Duodenal mucosa (tissue), 2 donors: ENCODE measurements at regions not wholly inside any gene's neighbourhood (a gene's known extent, or its start where the extent isn't known, plus 50 kb on each side); places are given as distances from the start of the nearest gene placed in this dataset.

Experiments
- H3K27ac ChIP-seq: one replicate; pipeline ENCODE4 v1.7.0; 2013; ENCODE audit warnings: low read depth, low read length
- H3K27me3 ChIP-seq, 2 donors: one replicate each; pipeline ENCODE4 v1.7.0; 2013; ENCODE audit warnings: low read length in 2 of 2, control low read depth in 1 of 2; ENCODE audit not compliant: insufficient read depth in 2 of 2, control insufficient read depth in 1 of 2
- H3K36me3 ChIP-seq, 2 donors: one replicate each; pipeline ENCODE4 v1.7.0; 2013; ENCODE audit warnings: low read length in 2 of 2, control low read depth in 1 of 2; ENCODE audit not compliant: insufficient read depth in 2 of 2, control insufficient read depth in 1 of 2
- H3K4me1 ChIP-seq, 2 donors: one replicate each; pipeline ENCODE4 v1.7.0; 2013; ENCODE audit warnings: low read length in 2 of 2, control low read depth in 1 of 2; ENCODE audit not compliant: insufficient read depth in 2 of 2, control insufficient read depth in 1 of 2
- H3K4me3 ChIP-seq, 2 donors: one replicate each; pipeline ENCODE4 v1.7.0; 2013; ENCODE audit warnings: low read length in 2 of 2, low read depth in 1 of 2
- H3K9ac ChIP-seq, 2 donors: one replicate each; pipeline ENCODE4 v1.7.0; 2013; ENCODE audit warnings: low read length in 2 of 2, low read depth in 1 of 2
- H3K9me3 ChIP-seq, 2 donors: one replicate each; pipeline ENCODE4 v1.7.0; 2013; ENCODE audit warnings: low read length in 2 of 2, control low read depth in 1 of 2; ENCODE audit not compliant: control insufficient read depth in 1 of 2

DNA sequence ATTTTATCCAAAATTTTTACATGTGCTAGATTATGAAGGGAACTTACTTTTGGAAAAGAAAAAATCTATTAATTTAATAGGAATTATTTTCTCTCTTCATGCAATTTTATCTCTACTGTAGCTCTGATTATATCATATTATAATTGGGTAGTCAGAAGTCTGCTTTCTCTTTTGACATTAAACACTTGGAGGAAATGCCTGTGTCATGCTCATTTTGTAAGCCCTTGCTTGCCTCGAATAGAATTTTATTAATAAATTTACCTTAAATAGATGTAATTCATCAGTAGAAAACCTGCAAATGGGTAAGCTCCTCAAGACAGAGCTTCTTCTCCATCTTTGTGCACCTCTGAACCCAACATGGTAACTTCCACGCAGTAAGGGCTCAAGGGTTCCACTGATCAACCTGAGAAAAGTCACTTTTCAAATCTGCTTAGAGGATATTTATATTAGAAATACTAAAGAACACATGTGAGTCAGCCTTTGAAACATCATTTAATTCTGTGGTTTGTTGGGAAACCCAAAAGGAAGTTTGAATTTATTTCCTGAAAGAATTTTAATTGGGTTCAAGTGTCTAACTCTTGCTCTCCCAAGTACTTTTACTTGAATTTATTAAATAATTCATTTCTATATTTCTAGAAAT lies 266.0 kb downstream of the ALDH8A1 start:
- Histone ChIP-seq H3K9me3 (no peaks in the 10 kb centered on the region), H3K27me3 (no peaks in the 10 kb centered on the region), H3K4me1 (peaks cover 2 to 6% of the 10 kb centered on the region in 2 donors), H3K9ac (no peak overlapping the region), H3K4me3 (no peak overlapping the region), H3K36me3 (no peaks in the 10 kb centered on the region), H3K27ac (no peak overlapping the region)

DNA sequence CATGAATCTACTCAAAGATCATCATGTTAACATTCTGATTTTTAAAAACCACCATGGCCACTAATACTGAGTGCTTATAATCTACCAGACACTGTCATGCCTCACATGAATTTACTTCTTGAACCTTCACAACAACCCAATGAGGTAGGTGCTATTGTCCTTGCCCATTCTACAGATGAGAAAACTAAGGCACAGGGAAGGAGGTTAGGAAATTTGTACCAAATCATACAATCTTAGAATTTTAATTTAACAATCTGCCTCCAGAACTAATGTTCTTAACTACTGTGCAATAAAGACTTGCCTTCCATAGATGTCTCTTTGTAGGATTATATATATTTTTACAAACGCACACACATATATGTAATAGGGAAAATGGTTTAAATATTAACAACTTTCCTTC lies 269.5 kb downstream of the ALDH8A1 start:
- Histone ChIP-seq H3K9ac (no peak overlapping the region), H3K27me3 (no peaks in the 10 kb centered on the region), H3K36me3 (no peaks in the 10 kb centered on the region), H3K4me1 (peaks cover 17 to 23% of the 10 kb centered on the region in 2 donors), H3K27ac (no peak overlapping the region), H3K4me3 (no peak overlapping the region), H3K9me3 (no peaks in the 10 kb centered on the region)

DNA sequence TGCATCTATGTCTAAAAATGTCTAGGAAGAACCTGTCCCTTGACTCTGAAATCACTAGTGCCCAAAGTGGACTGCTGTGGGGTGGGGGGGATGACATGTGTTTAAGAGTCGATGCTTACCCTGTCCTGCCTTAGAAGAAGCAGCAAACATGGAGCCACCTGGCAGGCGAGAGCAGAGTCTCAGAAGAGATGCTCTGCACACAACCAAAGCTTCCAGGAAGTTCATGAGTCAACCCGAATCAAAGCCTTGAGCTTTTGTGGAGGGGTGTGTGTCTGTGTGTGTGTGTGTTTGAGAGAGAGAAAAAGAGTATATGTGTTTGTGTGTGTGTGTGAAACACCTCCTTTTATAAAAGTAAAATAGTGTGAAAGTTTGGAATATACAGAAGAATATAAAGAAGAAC lies 269.9 kb downstream of the ALDH8A1 start:
- Histone ChIP-seq H3K9ac (no peak overlapping the region), H3K4me3 (no peak overlapping the region), H3K27ac (no peak overlapping the region), H3K9me3 (no peaks in the 10 kb centered on the region), H3K27me3 (no peaks in the 10 kb centered on the region), H3K4me1 (peaks cover 17 to 23% of the 10 kb centered on the region in 2 donors), H3K36me3 (no peaks in the 10 kb centered on the region)

DNA sequence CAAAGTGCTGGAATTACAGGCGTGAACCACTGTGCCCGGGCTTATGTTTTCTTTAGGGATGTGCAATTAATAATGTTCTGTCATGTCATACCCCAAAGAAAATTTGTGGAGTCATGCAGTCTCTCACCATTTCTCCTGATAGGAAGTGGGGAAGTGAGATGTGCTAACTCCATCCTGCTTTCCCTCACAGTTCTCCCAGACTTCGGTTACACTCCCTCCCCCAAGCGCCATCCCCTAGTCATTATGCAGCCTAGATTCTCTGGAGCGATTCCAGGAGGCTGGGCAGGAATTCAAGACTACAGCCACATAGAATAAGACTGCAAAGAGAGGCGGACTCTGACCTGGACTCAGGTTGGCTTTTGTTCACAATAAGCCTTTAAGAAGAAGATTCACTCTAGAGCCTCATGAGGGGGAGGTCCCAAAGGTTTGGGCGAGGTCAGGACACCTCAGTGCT lies 271.4 kb downstream of the ALDH8A1 start:
- H3K36me3 ChIP-seq, result no peaks in the 10 kb centered on the region
- H3K9ac ChIP-seq, result no peak overlapping the region
- H3K27ac ChIP-seq, result no peak overlapping the region

DNA sequence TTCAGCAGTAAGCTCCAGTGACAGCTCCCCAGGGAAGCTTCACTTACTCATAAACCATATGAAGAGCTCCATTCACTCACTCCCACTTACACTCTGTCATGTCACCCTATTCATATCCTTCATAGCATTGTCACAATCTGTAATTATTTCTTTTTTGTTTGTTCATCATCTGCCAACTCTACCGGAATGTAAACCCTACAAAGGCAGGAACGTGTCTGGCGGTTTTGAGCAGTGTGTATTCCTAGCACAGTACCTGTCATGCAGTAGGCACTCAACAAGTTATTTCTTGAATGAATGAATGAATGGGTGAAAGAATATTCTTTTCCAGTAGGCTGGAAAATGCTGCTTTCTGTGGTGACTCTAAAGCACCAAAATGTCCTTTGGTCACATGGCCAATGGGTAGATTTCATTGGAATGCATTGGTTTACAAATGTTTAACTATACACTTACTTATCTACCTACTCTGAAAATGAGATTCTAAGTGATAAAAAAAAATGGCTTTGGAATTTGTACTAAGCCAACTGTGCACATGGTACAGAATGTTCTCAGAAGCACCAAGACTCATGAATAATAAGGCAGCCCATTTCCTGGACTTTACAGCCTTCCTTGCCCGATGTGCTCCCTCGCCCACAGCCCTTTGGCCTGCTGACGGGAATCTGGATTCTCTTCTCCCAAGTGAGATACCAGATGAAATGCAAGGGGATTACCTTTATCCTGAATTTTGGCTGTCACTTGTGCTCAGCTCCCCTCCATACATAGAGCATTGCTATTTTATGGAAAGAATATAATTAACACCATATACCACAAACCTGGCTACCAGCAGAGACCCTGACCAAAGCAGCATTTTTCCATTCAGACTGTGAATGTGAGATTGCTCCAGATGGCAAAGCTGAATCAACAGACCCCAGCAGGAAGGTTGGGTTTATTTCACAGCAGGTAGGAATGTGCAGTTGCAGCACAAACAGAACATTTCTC lies 273.3 kb downstream of the ALDH8A1 start:
- H3K36me3 ChIP-seq, result no peaks in the 10 kb centered on the region
- peaks cover 24 to 33% of the 10 kb centered on the region in 2 donors for H3K4me1 ChIP-seq
- H3K27me3 ChIP-seq, result no peaks in the 10 kb centered on the region
- no peaks in the 10 kb centered on the region for H3K9me3 ChIP-seq
- H3K27ac ChIP-seq, result no peak overlapping the region
- no peak overlapping the region for H3K9ac ChIP-seq
- no peak overlapping the region for H3K4me3 ChIP-seq

More for the DNA sequence above, 271.4 kb downstream of the ALDH8A1 start:
- H3K27me3 ChIP-seq, result no peaks in the 10 kb centered on the region
- peaks cover 20 to 23% of the 10 kb centered on the region in 2 donors for H3K4me1 ChIP-seq
- H3K9me3 ChIP-seq, result no peaks in the 10 kb centered on the region
- no peak overlapping the region for H3K4me3 ChIP-seq

DNA sequence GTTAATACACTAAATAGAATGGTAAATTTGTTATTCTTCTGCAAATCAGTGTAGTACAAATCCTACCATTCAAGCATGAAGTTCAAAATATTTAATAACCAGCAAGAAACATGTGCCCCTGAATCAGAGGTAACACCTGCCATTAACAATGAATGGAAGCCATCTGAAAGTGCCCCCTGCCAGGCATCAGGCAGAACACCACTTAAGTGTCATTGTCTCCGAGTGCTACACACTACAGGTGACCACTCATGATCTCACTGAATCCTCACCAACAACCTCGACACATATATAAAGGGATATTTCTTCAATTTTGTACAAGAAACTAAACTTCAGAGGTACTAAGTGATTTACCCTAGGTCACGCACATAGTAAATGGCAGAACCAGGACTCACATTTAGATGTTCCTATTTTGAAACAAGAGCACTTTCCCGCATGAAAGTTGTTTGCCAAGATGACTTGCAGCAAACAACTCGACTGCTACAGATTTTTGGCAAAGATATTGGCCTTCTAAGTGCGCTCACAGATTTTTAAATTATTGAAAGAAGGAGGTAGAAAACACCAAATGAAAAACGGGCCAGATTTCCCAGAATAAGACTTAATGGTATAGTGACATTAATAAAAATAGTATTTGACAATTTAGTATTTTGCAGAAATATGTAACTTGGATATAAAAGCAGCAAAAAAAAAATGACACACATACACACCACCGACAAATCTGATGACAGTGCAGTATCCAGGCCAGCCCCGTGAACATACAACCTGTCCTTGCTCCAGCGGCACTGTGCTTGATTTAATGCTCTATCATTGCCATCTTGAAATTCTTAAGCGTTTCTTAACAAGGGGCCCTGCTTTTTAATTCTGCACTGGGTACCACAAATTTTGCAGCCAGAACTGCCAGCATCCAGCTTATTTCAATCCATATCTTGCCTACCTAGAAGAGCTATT lies 274.5 kb downstream of the ALDH8A1 start:
- Histone ChIP-seq H3K9me3 (no peaks in the 10 kb centered on the region), H3K4me1 (peaks cover 29 to 39% of the 10 kb centered on the region in 2 donors), H3K27ac (no peak overlapping the region), H3K9ac (no peak overlapping the region), H3K4me3 (no peak overlapping the region), H3K27me3 (no peaks in the 10 kb centered on the region), H3K36me3 (no peaks in the 10 kb centered on the region)

DNA sequence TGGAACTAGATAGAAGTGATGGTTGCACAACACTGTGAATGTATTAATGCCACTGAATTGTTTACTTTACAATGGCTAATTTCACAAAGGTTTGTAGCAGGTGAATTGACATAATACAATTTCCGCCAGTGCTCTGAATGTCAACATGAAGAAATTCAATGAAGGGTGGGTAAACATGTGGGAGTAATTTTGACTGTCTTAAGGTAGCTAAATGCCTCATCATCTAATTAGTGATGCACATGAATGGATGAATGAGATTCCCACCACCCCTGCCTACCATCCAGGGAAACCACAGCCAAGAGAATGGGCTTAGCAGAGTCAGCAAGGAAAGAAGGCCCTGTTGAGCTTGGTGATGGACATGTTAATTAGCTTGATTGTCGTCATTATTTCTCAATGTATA lies 275.3 kb downstream of the ALDH8A1 start:
- Histone ChIP-seq H3K9ac (no peak overlapping the region), H3K9me3 (no peaks in the 10 kb centered on the region), H3K4me1 (peaks cover 32 to 45% of the 10 kb centered on the region in 2 donors), H3K36me3 (no peaks in the 10 kb centered on the region), H3K27ac (no peak overlapping the region), H3K27me3 (no peaks in the 10 kb centered on the region), H3K4me3 (no peak overlapping the region)

DNA sequence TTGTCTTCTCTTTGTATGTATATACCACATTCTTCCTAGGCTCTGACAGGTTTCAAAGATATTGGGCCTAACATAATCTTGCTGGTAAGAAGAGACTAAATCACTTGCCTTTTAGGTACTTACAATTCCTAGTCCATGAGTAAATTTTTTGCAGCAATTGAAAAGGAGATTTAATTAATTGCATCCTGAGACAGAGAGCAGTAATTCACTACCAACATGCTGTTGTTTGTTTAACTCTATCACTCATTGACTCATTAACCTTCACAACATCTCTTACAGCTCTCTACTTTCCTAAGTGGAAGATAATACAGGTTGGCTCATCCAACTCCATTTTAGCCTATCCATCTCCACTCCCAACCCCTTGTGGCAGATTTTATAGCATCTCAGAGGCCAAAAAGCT lies 280.4 kb downstream of the ALDH8A1 start:
- peaks cover 15 to 24% of the 10 kb centered on the region in 2 donors for H3K4me1 ChIP-seq
- H3K27ac ChIP-seq, result no peak overlapping the region
- H3K36me3 ChIP-seq, result no peaks in the 10 kb centered on the region
- H3K9ac ChIP-seq, result no peak overlapping the region
- H3K27me3 ChIP-seq, result no peaks in the 10 kb centered on the region
- H3K9me3 ChIP-seq, result no peaks in the 10 kb centered on the region
- no peak overlapping the region for H3K4me3 ChIP-seq

DNA sequence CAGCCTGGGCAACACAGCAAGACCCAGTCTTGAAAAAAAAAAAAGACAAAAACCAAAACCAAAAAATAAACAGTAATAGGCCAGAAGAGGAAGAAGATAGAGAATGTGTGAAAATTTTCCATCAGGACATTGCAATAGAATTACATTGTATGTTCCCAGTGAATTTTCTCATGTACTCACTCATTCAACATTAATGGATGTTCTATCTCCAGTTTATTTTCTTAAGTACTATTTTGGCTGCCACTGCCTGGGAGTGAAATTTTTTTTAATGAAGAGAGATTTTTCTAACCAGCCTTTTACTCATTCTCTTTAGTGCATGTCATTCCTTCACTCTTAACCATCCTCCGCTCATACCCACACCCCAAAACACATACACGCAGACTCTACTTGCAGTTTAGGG lies 282.8 kb downstream of the ALDH8A1 start:
- Histone ChIP-seq H3K27me3 (no peaks in the 10 kb centered on the region), H3K4me3 (no peak overlapping the region), H3K9ac (no peak overlapping the region), H3K4me1 (peaks cover 8 to 16% of the 10 kb centered on the region in 2 donors), H3K27ac (no peak overlapping the region), H3K36me3 (no peaks in the 10 kb centered on the region), H3K9me3 (no peaks in the 10 kb centered on the region)
